Adrenal gland (tissue), 9 donors: ENCODE measurements at regions not wholly inside any gene's neighbourhood (a gene's known extent, or its start where the extent isn't known, plus 50 kb on each side); places are given as distances from the start of the nearest gene placed in this dataset.

Experiments
- DNase-seq, 7 donors: peaks; one replicate each; pipeline ENCODE4 v3.0.0-alpha.2; 2019 to 2020
- H3K27ac ChIP-seq, 5 donors: fragments of 200-600 bp; sonication (generic) in 4 of 5; 1 replicate in 3 of 5; 2 replicates in 2 of 5; pipeline versions ENCODE4 v1.5.1 to v1.8.0; 2016 to 2020; ENCODE audit warnings: mild to moderate bottlenecking in 1 of 5
- H3K27me3 ChIP-seq: fragments of 200-600 bp; 2 replicates; pipeline ENCODE4 v1.8.0; 2021
- H3K36me3 ChIP-seq, 2 donors: fragments of 200-600 bp; replicated peaks in 1 of 2; 1 replicate in 1 of 2; 2 replicates in 1 of 2; pipeline versions ENCODE4 v1.5.1 to v1.8.0; 2018 to 2022
- H3K4me1 ChIP-seq, 2 donors: fragments of 200-600 bp; replicated peaks in 1 of 2; 1 replicate in 1 of 2; 2 replicates in 1 of 2; pipeline versions ENCODE4 v1.5.1 to v1.8.0; 2018 to 2021
- H3K4me3 ChIP-seq, 4 donors: fragments of 200-600 bp; sonication (generic) in 3 of 4; one replicate each; pipeline ENCODE4 v1.5.1; 2016 to 2018
- H3K9me3 ChIP-seq, 3 donors: fragments of 200-600 bp; sonication (generic) in 1 of 3; replicated peaks in 1 of 3; 1 replicate in 2 of 3; 2 replicates in 1 of 3; pipeline versions ENCODE4 v1.5.1 to v1.8.0; 2016 to 2021
- POLR2A ChIP-seq, 2 donors: fragments of 450-650 bp; IDR thresholded peaks; one replicate each; pipeline ENCODE4 v1.6.1; 2017; ENCODE audit warnings: antibody characterized with exemption in 2 of 2, mild to moderate bottlenecking in 2 of 2, moderate library complexity in 1 of 2
- WGBS, 4 donors: extraction: QIAGEN DNeasy Blood & Tissue Kit in 2 of 4; methylation state at CpG; one replicate each; pipeline versions ENCODE4 v1.1.5 to v1.1.7; 2013 to 2017; 5-methylcytosine and 5-hydroxymethylcytosine counted together
- intact Hi-C, 2 donors: fragments of 100-400 bp; cut with DNase I; formaldehyde crosslinking; loops; one replicate each; pipeline versions ENCODE4 v1.14.1 to v1.15.0; 2022 to 2023
- TF ChIP-seq, protein P1 (sequence below), 6 experiments: fragments of 450-650 bp in 4 of 6; fragments of 200-600 bp in 2 of 6; sonication (generic) in 1 of 6; IDR thresholded peaks; 1 replicate in 5 of 6; 2 replicates in 1 of 6; pipeline versions ENCODE4 v1.5.1 to v1.8.0; 2016 to 2021; ENCODE audit warnings: antibody characterized with exemption in 6 of 6, mild to moderate bottlenecking in 2 of 6, moderate library complexity in 1 of 6
- donor health status: healthy with polysubstance abuse.
- donor health status: Bipolar disorder and iron deficiency.
- donor health status: DM: yes; HTN: yes; CAD: no.
- donor health status: DM: no; HTN: no; CAD: no.
- donor health status: DM: no; HTN: no; CAD: no.

DNA sequence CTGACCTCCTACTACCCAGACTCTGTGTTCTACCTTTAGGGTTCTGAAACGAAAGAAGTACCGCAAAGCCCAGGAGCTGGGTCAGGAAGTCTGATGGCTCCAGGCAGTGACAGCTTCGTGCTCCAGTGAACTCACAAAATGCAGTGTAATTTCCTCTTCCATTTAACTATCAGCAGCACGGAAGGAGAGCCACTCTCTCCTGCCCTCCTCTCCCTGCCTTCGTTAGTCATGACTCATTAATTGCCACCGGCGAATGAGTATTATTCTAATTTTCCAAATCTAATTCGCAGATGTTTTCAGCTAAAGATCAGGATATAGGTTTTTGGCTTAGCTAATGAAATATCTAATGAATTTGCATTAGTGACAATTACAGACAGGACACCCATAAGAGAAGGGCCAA, 1262.0 kb downstream of the TYW1 start:
- Histone ChIP-seq H3K27ac (no peak overlapping the region), H3K27me3 (no peaks in the 10 kb centered on the region), H3K36me3 (no peaks in the 10 kb centered on the region), H3K4me3 (no peak overlapping the region), H3K4me1 (no peaks in the 10 kb centered on the region), H3K9me3 (no peaks in the 10 kb centered on the region)
- no peak for DNase-seq
- intact Hi-C loops = no loop called here
- WGBS, 4 donors = 61 to 71% (median 64%) methylated on average over 8 of the region's 8 CpGs
- TF ChIP-seq, protein P1, sequence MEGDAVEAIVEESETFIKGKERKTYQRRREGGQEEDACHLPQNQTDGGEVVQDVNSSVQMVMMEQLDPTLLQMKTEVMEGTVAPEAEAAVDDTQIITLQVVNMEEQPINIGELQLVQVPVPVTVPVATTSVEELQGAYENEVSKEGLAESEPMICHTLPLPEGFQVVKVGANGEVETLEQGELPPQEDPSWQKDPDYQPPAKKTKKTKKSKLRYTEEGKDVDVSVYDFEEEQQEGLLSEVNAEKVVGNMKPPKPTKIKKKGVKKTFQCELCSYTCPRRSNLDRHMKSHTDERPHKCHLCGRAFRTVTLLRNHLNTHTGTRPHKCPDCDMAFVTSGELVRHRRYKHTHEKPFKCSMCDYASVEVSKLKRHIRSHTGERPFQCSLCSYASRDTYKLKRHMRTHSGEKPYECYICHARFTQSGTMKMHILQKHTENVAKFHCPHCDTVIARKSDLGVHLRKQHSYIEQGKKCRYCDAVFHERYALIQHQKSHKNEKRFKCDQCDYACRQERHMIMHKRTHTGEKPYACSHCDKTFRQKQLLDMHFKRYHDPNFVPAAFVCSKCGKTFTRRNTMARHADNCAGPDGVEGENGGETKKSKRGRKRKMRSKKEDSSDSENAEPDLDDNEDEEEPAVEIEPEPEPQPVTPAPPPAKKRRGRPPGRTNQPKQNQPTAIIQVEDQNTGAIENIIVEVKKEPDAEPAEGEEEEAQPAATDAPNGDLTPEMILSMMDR (IDR thresholded peaks at IDR 0.05) = no peak
- TF ChIP-seq POLR2A (IDR thresholded peaks at IDR 0.05) = no peak

DNA sequence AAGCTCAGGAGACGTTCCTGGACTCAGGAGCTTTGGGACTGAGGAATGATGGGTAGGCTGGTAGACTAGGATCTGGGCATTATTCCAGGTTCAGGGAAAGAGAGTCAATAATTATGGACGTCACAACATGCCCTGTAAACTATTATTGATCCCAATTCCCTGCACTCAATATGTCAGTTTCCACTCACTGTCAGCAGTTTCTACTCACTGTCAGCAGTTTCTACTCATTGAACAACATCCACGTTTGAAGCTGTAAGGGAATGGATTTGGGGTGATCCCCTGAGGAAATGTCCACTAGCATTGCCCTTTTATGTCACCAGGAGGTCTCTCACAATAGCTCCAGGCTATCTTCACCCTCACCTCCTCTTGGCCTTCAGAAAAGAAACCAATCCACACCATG, 1268.6 kb downstream of the TYW1 start:
- Histone ChIP-seq H3K27me3 (no peaks in the 10 kb centered on the region), H3K36me3 (no peaks in the 10 kb centered on the region), H3K4me3 (no peak overlapping the region), H3K4me1 (no peaks in the 10 kb centered on the region), H3K9me3 (no peaks in the 10 kb centered on the region), H3K27ac (no peak overlapping the region)
- 39 to 68% (median 50%) methylated on average over 3 of the region's 3 CpGs for WGBS, 4 donors
- TF ChIP-seq, protein P1 (IDR thresholded peaks at IDR 0.05) = no peak
- no peak for TF ChIP-seq POLR2A (IDR thresholded peaks at IDR 0.05)
- intact Hi-C loops = no loop called here
- DNase-seq = no peak

DNA sequence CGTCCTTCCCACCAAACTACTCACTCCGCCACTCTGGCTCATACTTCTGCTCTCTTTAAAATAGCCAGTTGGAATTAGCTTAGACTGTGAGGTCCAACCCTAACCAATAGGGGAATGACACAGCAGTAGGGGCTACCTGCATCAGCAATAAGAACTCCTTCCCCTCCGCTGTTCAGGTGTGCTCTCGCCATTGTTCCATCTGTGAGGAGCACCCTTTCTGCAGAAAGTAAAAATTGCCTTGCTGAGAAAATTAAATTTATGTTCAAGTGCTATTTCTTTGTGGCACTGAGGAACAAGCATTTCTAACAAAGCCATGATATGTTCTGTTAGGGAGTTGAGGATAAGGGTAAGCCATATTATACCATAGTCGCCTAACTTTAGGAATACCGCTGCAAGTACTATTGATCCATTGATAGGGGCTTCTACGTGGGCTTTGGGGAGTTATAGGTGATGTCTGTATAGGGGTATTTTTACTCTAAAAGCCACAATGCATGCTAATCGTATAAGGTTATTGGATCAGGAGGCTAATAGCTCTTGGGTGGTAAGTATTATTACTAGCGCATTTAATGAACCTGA, 1269.5 kb downstream of the TYW1 start:
- DNase-seq = no peak
- Histone ChIP-seq H3K4me3 (no peak overlapping the region), H3K9me3 (no peaks in the 10 kb centered on the region), H3K27ac (no peak overlapping the region), H3K4me1 (no peaks in the 10 kb centered on the region), H3K36me3 (no peaks in the 10 kb centered on the region), H3K27me3 (no peaks in the 10 kb centered on the region)
- 89 to 94% (median 92%) methylated on average over 9 of the region's 9 CpGs for WGBS, 4 donors
- no peak for TF ChIP-seq POLR2A (IDR thresholded peaks at IDR 0.05)
- TF ChIP-seq, protein P1 (IDR thresholded peaks at IDR 0.05) = no peak
- intact Hi-C loops = no loop called here

DNA sequence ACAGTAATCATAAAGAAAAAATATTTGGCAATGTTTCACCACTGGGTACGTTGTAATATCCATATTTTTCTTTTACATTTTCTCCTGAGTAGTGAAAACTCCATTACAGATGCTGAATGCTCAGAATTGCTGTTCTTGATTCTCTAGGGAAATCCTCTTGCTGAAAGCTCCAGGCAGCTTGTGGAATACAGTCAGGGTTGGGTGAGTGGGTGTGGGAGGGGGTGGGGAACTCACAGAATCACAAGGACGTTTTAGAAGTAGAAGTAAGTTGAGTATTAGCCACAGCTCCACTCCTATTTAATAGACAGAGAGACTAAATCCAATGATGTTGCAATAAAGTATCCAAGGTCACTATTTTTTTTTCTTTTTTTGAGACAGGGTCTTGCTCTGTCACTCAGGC, 1270.9 kb downstream of the TYW1 start:
- Histone ChIP-seq H3K4me3 (no peak overlapping the region), H3K9me3 (no peaks in the 10 kb centered on the region), H3K27me3 (no peaks in the 10 kb centered on the region), H3K4me1 (no peaks in the 10 kb centered on the region), H3K36me3 (no peaks in the 10 kb centered on the region), H3K27ac (no peak overlapping the region)
- no peak for DNase-seq
- intact Hi-C loops = no loop called here
- 37 to 62% (median 46%) methylated on average over 2 of the region's 2 CpGs for WGBS, 4 donors
- TF ChIP-seq POLR2A (IDR thresholded peaks at IDR 0.05) = no peak

DNA sequence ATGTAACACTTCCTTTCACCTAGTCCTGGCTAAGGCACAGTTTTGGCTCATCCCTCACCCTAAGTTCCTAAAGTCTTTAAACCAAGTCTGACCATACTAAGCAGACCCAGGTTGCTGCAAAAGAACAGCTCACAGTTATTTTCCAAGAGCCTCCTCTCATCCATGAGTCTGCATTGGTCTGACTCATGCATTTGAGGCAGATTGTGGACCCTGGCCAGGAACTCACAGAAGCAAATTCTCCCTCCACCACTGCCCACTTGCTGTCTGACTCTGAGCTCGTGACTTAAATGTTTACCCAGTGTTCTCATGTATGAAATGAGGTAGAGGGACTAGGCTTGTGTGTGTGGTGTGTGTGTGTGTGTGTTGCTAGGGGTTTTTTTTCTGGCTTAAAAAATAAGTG, 1272.8 kb downstream of the TYW1 start:
- no peaks in the 10 kb centered on the region for H3K36me3 ChIP-seq
- DNase-seq = peak in 5 of 7 donors; percentile 24 to 59 (median 48)
- 13 to 30% (median 17%) methylated on average over 1 of the region's 1 CpG for WGBS, 4 donors
- H3K27me3 ChIP-seq = no peaks in the 10 kb centered on the region
- no peaks in the 10 kb centered on the region for H3K9me3 ChIP-seq
- no peaks in the 10 kb centered on the region for H3K4me1 ChIP-seq
- H3K4me3 ChIP-seq = no peak overlapping the region
- intact Hi-C loops = no loop called here
- no peak for TF ChIP-seq POLR2A (IDR thresholded peaks at IDR 0.05)
- TF ChIP-seq, protein P1 (IDR thresholded peaks at IDR 0.05) = no peak
- H3K27ac ChIP-seq = no peak overlapping the region
